ENCODE measurements at regions not wholly inside any gene's neighbourhood (a gene's known extent, or its start where the extent isn't known, plus 50 kb on each side); places are given as distances from the start of the nearest gene placed in this dataset.

GRCh38 chr2:216553482-216554240 is 55.0 kb downstream of the RPL37A start:
- no peak for DNase-seq (ENCODE audit: low read depth)
- H3K4me3 ChIP-seq (ENCODE audit: low read depth, low read length), result no peak overlapping the region

GRCh38 chr2:216554286-216554685 is 55.6 kb downstream of the RPL37A start:
- no peak overlapping the region for H3K4me3 ChIP-seq (ENCODE audit: low read depth, low read length)
- no peak for DNase-seq (ENCODE audit: low read depth)

- no peak overlapping the region for H3K4me3 ChIP-seq (ENCODE audit: low read depth, low read length)
These were observed 56.1 kb downstream of the RPL37A start for GRCh38 chr2:216554755-216555154.

GRCh38 chr2:216555274-216555673 is 56.6 kb downstream of the RPL37A start:
- no peak for DNase-seq (ENCODE audit: low read depth)
- H3K4me3 ChIP-seq (ENCODE audit: low read depth, low read length), result no peak overlapping the region

More at GRCh38 chr2:216554755-216555154, 56.1 kb downstream of the RPL37A start:
- DNase-seq (ENCODE audit: low read depth), result no peak

GRCh38 chr2:216556202-216556601 is 57.6 kb downstream of the RPL37A start:
- no peak for DNase-seq (ENCODE audit: low read depth)
- no peak overlapping the region for H3K4me3 ChIP-seq (ENCODE audit: low read depth, low read length)

GRCh38 chr2:216557413-216557812 is 58.8 kb downstream of the RPL37A start:
- DNase-seq (ENCODE audit: low read depth), result no peak
- H3K4me3 ChIP-seq (ENCODE audit: low read depth, low read length), result no peak overlapping the region

GRCh38 chr2:216557820-216558219 is 59.2 kb downstream of the RPL37A start:
- DNase-seq (ENCODE audit: low read depth), result no peak
- H3K4me3 ChIP-seq (ENCODE audit: low read depth, low read length), result no peak overlapping the region

GRCh38 chr2:216559625-216560156 is 61.0 kb downstream of the RPL37A start:
- no peak overlapping the region for H3K4me3 ChIP-seq (ENCODE audit: low read depth, low read length)
- no peak for DNase-seq (ENCODE audit: low read depth)

GRCh38 chr2:216560838-216561270 is 62.2 kb downstream of the RPL37A start:
- no peak overlapping the region for H3K4me3 ChIP-seq (ENCODE audit: low read depth, low read length)
- DNase-seq (ENCODE audit: low read depth), result peak; percentile 64

- H3K4me3 ChIP-seq (ENCODE audit: low read depth, low read length), result no peak overlapping the region
- DNase-seq (ENCODE audit: low read depth), result no peak
These were observed 64.2 kb downstream of the RPL37A start for GRCh38 chr2:216562696-216563435.

GRCh38 chr2:216563646-216564045 is 65.0 kb downstream of the RPL37A start:
- no peak overlapping the region for H3K4me3 ChIP-seq (ENCODE audit: low read depth, low read length)
- DNase-seq (ENCODE audit: low read depth), result peak; percentile 67

- no peak for DNase-seq (ENCODE audit: low read depth)
- no peak overlapping the region for H3K4me3 ChIP-seq (ENCODE audit: low read depth, low read length)
These were observed 66.0 kb downstream of the RPL37A start for GRCh38 chr2:216564611-216565010.

GRCh38 chr2:216565956-216566355 is 67.3 kb upstream of the IGFBP2 start:
- DNase-seq (ENCODE audit: low read depth), result no peak

GRCh38 chr2:216568576-216568975 is 64.6 kb upstream of the IGFBP2 start:
- no peak overlapping the region for H3K4me3 ChIP-seq (ENCODE audit: low read depth, low read length)
- DNase-seq (ENCODE audit: low read depth), result no peak

More at GRCh38 chr2:216565956-216566355, 67.3 kb upstream of the IGFBP2 start:
- no peak overlapping the region for H3K4me3 ChIP-seq (ENCODE audit: low read depth, low read length)

GRCh38 chr2:216569765-216570164 is 63.5 kb upstream of the IGFBP2 start:
- no peak overlapping the region for H3K4me3 ChIP-seq (ENCODE audit: low read depth, low read length)
- DNase-seq (ENCODE audit: low read depth), result no peak

GRCh38 chr2:216570357-216570756 is 62.9 kb upstream of the IGFBP2 start:
- DNase-seq (ENCODE audit: low read depth), result no peak
- H3K4me3 ChIP-seq (ENCODE audit: low read depth, low read length), result no peak overlapping the region

- H3K4me3 ChIP-seq (ENCODE audit: low read depth, low read length), result no peak overlapping the region
- no peak for DNase-seq (ENCODE audit: low read depth)
These were observed 61.9 kb upstream of the IGFBP2 start for GRCh38 chr2:216571178-216571908.

- H3K4me3 ChIP-seq (ENCODE audit: low read depth, low read length), result no peak overlapping the region
- DNase-seq (ENCODE audit: low read depth), result no peak
These were observed 61.2 kb upstream of the IGFBP2 start for GRCh38 chr2:216571909-216572513.
